BJ (cell line): ENCODE measurements at regions not wholly inside any gene's neighbourhood (a gene's known extent, or its start where the extent isn't known, plus 50 kb on each side); places are given as distances from the start of the nearest gene placed in this dataset.

Experiments used
- CTCF ChIA-PET: fragments of 350-600 bp; formaldehyde crosslinking; extraction: SDS; loops from one replicate; lab custom pipeline; 2021; ENCODE audit warnings: antibody characterized with exemption, inconsistent platforms; lab: Yijun Ruan, JAX
- POLR2A ChIA-PET: fragments of 300-600 bp; sonication (Branson Sonifier 250); formaldehyde crosslinking; extraction: SDS; loops from one replicate; lab custom pipeline; 2021; ENCODE audit warnings: antibody characterized with exemption; lab: Charles Lee
- DNase-seq: peaks from one replicate; pipeline ENCODE4 v3.0.0-alpha.2; 2011; ENCODE audit warnings: low read depth
- H3K27me3 ChIP-seq: 2 replicates; pipeline ENCODE4 v1.6.0; 2011; ENCODE audit warnings: low read length; ENCODE audit not compliant: control insufficient read depth, insufficient read depth
- H3K36me3 ChIP-seq: 2 replicates; pipeline ENCODE4 v1.5.1; 2011; ENCODE audit warnings: low read length; ENCODE audit not compliant: control insufficient read depth, insufficient read depth
- H3K4me3 ChIP-seq: 2 replicates; pipeline ENCODE4 v1.5.1; 2011; ENCODE audit warnings: low read depth, mild to moderate bottlenecking, control low read depth, low read length
- CTCF ChIP-seq: IDR thresholded peaks from 2 replicates; pipeline ENCODE4 v1.5.1; 2011; ENCODE audit warnings: low read depth, mild to moderate bottlenecking, control low read depth, inconsistent platforms, low read length, moderate library complexity; ENCODE audit not compliant: insufficient read depth

GRCh38 chr13:91146601-91147000, 200.9 kb upstream of the MIR17HG start:
- H3K4me3 ChIP-seq, result no peak overlapping the region
- no peak for TF ChIP-seq CTCF
- CTCF ChIA-PET, result no interaction called here
- DNase-seq, result no peak
- no peaks in the 10 kb centered on the region for H3K27me3 ChIP-seq
- POLR2A ChIA-PET, result no interaction called here
- no peaks in the 10 kb centered on the region for H3K36me3 ChIP-seq

GRCh38 chr13:91148098-91148497, 199.4 kb upstream of the MIR17HG start:
- CTCF ChIA-PET, result no interaction called here
- POLR2A ChIA-PET, result no interaction called here
- no peak for TF ChIP-seq CTCF
- H3K4me3 ChIP-seq, result no peak overlapping the region
- H3K36me3 ChIP-seq, result no peaks in the 10 kb centered on the region
- DNase-seq, result no peak
- H3K27me3 ChIP-seq, result no peaks in the 10 kb centered on the region

GRCh38 chr13:91151921-91152320, 195.6 kb upstream of the MIR17HG start:
- Histone ChIP-seq H3K27me3 (no peaks in the 10 kb centered on the region), H3K36me3 (no peaks in the 10 kb centered on the region), H3K4me3 (no peak overlapping the region)
- ChIA-PET POLR2A (no interaction called here), CTCF (interaction anchor here (1.2 kb wide), 1 partner anchor 14 kb away, joined by 3 read pairs; no protein-coding TSS in a partner anchor)
- DNase-seq, result no peak
- TF ChIP-seq CTCF, result no peak

- TF ChIP-seq CTCF, result no peak
- ChIA-PET CTCF (no interaction called here), POLR2A (no interaction called here)
- H3K4me3 ChIP-seq, result no peak overlapping the region
- H3K27me3 ChIP-seq, result no peaks in the 10 kb centered on the region
- no peaks in the 10 kb centered on the region for H3K36me3 ChIP-seq
- peak; percentile 57 for DNase-seq
These were observed 194.1 kb upstream of the MIR17HG start for GRCh38 chr13:91153372-91153771.

GRCh38 chr13:91154558-91155353, 192.7 kb upstream of the MIR17HG start:
- Histone ChIP-seq H3K4me3 (no peak overlapping the region), H3K27me3 (no peaks in the 10 kb centered on the region), H3K36me3 (no peaks in the 10 kb centered on the region)
- no peak for TF ChIP-seq CTCF
- POLR2A ChIA-PET, result no interaction called here
- DNase-seq, result peak; percentile 19
- CTCF ChIA-PET, result interaction anchor here (0.9 kb wide), 1 partner anchor 12 kb away, joined by 3 read pairs; no protein-coding TSS in a partner anchor
